D721Med (cell line): ENCODE measurements at regions not wholly inside any gene's neighbourhood (a gene's known extent, or its start where the extent isn't known, plus 50 kb on each side); places are given as distances from the start of the nearest gene placed in this dataset.

Source experiments
- DNase-seq: peaks from one replicate; pipeline ENCODE4 v3.0.0; 2011; ENCODE audit warnings: low spot score; ENCODE audit not compliant: insufficient read length
- FAIRE-seq: peaks from 2 replicates; lab custom pipeline; 2011; peaks lifted over from hg19 to GRCh38; lab: Jason Lieb, UNC
- CTCF ChIP-seq: IDR thresholded peaks from 2 replicates; pipeline ENCODE4 v1.5.1; 2012; ENCODE audit warnings: mild to moderate bottlenecking, control low read depth; ENCODE audit not compliant: insufficient read depth; ENCODE audit errors: missing control alignments

GRCh38 chr9:655875-656274 is 185.6 kb upstream of the DMRT1 start:
- FAIRE-seq (no peak), DNase-seq (no peak)
- TF ChIP-seq CTCF = no peak

- no peak for FAIRE-seq
- DNase-seq = no peak
- no peak for TF ChIP-seq CTCF
Observed at GRCh38 chr9:656926-657568, 184.4 kb upstream of the DMRT1 start.

GRCh38 chr9:659286-659685 is 182.2 kb upstream of the DMRT1 start:
- DNase-seq = no peak
- FAIRE-seq = no peak
- TF ChIP-seq CTCF = no peak

GRCh38 chr9:660227-660626 is 181.3 kb upstream of the DMRT1 start:
- no peak for TF ChIP-seq CTCF
- DNase-seq (no peak), FAIRE-seq (no peak)

GRCh38 chr9:663541-663940 is 178.0 kb upstream of the DMRT1 start:
- FAIRE-seq (no peak), DNase-seq (no peak)
- no peak for TF ChIP-seq CTCF

- no peak for FAIRE-seq
- TF ChIP-seq CTCF = no peak
- no peak for DNase-seq
Observed at GRCh38 chr9:665296-665695, 176.2 kb upstream of the DMRT1 start.

GRCh38 chr9:671997-672396 is 169.5 kb upstream of the DMRT1 start:
- no peak for DNase-seq
- FAIRE-seq = peak; percentile 53
- TF ChIP-seq CTCF = no peak
